HuH-7.5 (cell line): ENCODE measurements at regions not wholly inside any gene's neighbourhood (a gene's known extent, or its start where the extent isn't known, plus 50 kb on each side); places are given as distances from the start of the nearest gene placed in this dataset.
"Not testable (repeated sequence)": the region's sequence is repeated elsewhere in the genome, so short reads cannot be mapped to it uniquely, and the experiment has no call there.

Experiments
- DNase-seq: peaks from one replicate; pipeline ENCODE4 v3.0.0; 2011; ENCODE audit warnings: low spot score

DNA sequence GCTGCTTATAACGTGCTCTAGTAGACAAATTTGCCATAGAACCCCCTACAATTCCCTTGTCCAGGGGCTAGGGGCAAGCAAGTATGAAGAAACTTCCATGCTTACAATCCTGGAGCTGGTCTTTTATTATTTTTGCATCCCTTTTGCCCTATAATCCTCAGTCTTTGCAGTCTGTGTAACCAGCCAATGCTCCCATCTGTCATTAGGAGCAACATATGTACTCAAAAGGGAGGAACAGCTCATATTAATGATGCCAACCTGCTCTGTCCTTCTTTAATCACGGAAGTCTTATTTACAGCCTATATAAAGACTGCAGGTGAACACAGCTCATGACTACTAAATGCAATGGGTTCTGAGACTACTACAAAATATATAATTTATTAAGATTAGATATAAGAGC, 263.3 kb downstream of the ZIC1 start:
- no peak for DNase-seq

- DNase-seq, result no peak
Observed at GRCh38 chr3:147675761-147676160, 266.6 kb downstream of the ZIC1 start.

DNA sequence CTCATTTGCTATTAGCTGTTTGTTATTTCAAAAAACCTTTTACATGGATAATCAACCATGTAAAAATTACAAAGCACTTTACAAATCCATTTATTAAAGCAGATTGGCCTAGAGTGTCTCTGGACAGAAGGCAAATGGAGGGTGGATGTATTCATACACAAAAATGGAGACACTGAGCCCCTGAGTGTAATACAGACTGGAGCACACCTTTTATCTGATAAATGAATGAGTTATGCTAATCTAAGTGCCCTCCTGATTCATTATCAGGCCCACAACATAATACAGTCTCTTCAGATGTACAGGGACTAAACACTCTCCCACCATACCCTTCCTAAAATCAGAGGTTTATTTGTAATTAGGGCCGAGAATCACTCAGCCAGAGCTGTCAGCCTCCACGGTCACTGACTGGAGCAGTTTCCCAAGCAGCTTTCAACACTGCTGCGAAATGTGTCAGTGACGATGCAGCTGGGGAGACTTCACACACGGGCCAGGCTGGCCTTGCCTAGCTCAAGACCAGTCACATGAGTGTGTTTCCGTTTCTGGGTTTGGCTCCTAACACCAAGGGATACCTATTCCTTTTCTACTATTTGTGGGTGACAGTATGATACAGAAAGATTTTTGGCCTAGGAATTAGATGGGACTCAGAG, 271.8 kb downstream of the ZIC1 start:
- DNase-seq, result no peak

- DNase-seq, result no peak
Observed at GRCh38 chr3:147688868-147689267, 279.7 kb downstream of the ZIC1 start.

GRCh38 chr3:147699175-147699838, 290.1 kb downstream of the ZIC1 start:
- DNase-seq, result no peak

DNA sequence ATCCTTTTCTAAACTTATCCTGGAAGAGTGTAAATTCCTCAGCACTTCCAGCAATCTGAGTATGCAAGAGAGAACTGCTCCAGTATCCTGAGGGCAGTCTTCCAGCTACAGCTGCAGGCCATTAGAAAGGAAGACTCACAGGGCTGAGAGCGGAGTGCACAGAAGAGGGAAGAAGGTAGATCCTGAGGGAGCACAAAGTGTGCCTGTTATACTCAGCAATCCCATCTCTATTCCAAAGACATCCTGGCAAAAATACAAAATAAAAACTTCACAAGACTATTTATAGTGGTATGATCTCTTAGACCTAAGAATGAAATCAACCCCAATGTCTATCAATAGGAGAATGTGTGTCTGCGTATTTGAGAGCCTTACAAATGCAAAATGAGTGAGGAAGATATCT, 292.0 kb downstream of the ZIC1 start:
- no peak for DNase-seq

GRCh38 chr3:147702509-147702908, 293.3 kb downstream of the ZIC1 start:
- no peak for DNase-seq

DNA sequence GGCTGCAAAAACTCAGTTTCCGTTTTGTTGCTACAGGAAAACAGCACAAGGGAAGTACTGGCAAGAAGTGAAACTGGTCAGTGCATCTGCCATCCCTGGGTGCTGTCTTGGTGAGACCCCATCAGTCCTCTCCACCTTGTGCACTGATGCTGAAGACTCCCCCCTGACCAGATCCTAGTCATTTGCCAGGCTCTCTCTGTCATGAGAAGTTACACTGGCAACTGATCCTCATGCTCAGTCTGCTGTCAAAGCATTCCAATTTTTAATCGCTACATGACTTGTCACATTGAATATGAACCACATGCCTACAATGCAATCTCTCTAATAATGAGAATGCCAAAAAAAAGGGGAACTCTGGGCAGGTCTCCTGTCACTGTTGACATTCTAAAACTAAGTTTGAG, 296.5 kb downstream of the ZIC1 start:
- no peak for DNase-seq

- not testable (repeated sequence) for DNase-seq
Observed at GRCh38 chr3:147710753-147711152, 301.6 kb downstream of the ZIC1 start.

GRCh38 chr3:147712357-147712756, 303.2 kb downstream of the ZIC1 start:
- no peak for DNase-seq

- DNase-seq, result not testable (repeated sequence)
Observed at GRCh38 chr3:147712758-147713157, 303.6 kb downstream of the ZIC1 start.

DNA sequence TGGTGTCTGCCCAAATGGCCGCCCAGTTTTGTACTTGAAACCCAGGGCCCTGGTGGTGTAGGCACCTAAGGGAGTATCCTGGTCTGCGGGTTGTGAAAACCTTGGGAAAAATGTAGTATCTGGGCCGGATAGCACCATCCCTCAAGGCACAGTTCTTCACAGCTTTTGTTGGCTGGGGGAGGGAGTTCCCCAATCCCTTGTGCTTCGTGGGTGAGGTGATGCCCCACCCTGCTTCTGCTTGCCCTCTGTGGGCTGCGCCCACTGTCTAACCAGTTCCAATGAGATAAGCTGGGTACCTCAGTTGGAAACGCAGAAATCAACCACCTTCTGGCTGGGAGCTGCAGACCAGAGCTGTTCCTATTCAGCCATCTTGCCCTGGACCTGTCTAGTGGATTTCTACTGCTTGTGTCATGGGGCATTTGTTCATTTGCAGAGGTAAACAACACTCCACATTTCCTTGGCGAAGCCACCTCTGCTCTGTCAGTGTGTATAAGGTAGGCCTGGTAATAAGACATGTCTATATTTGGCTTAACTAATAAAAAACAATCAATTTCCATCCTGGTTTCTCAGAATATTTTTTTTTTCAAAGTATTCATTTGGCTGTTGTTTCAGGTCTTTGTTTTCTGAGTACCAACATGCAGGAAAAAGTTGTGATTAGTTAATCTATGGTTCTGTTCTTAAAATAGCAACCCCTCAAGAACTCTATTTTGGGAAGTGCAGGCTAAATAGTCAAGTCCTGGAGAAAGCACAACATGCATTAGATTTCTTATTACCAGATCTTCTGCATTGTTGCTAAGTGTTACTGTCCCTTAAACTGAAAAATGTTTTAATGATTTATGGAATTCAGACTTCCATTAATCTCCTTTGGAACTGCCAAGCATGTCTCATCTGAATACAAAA, 304.3 kb downstream of the ZIC1 start:
- DNase-seq, result no peak

GRCh38 chr3:147729641-147730040, 320.5 kb downstream of the ZIC1 start:
- no peak for DNase-seq

- DNase-seq, result no peak
Observed at GRCh38 chr3:147730284-147730683, 321.1 kb downstream of the ZIC1 start.

DNA sequence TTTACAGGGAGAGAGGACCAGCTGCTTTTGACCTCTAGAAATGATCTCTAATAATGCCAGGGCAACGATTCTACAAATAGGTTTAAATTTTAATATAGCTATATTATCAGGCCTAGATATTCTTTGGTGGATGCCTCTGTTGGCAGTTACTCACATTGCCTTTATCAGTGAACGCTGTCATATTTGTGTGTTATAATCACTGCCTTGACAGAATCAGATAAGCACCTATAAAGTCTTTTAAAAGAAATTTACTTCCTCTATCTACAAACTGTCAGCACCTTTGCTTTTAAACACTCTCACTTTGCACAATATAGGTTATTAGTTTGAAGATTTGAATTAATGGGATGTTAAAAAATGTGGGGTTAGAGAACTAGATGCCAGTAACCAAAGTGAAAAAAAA, 324.1 kb downstream of the ZIC1 start:
- DNase-seq, result no peak

DNA sequence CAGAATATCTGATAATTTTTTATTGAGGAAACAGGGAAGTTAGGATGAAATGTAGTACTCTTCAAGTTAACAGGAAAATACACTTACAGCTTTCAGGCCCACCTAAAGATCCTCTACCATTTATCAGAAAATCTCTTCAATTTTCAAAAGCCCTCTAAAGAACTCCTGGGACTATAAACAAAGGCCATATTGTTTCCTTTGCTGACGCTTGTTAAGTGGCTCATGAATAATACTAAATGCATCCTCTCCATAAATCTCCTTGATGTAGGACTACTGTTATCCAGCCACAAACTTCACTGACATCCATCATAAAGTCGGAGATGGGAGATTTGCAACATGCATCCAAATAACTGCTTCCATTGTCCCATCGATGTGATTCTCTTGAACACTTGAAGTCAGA, 326.5 kb downstream of the ZIC1 start:
- no peak for DNase-seq

DNA sequence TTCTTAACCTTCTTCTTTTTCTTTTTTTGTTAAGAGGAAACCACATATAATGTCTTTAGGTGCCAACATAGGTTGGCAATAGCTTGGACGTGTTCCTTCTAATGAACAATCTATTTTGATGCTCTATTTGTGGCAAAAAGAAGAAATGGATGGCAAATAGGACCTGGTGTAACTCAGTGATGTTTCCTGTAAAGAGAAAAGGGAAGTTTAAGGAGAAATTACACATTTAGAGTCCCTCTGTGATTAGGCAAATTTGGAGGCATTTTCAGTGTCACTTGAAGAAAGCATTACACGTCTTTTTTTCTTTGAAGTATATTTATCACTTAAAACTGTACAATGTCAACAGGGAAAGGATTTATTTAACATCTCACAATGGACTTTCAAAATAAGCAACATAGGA, 327.1 kb downstream of the ZIC1 start:
- no peak for DNase-seq

DNA sequence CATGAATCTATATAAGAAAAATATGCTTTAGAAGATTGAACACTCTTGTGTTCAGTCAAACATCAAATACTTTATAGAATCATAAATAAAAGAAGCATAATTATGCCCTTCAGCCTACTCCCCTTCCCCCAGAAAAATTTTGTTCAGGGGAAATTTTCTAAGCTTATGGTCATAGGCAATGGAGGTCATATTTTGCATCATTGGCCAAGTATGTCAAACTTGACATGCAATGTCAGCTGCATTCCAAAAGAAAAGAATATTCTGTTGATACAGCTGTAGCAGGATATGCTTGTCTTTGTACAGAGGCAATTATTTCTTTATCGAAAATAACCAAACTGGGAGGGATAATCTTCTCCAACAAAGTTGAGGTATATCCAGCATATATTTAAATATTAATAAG, 328.2 kb downstream of the ZIC1 start:
- no peak for DNase-seq

- DNase-seq, result no peak
Observed at GRCh38 chr3:147740928-147741327, 331.8 kb downstream of the ZIC1 start.

DNA sequence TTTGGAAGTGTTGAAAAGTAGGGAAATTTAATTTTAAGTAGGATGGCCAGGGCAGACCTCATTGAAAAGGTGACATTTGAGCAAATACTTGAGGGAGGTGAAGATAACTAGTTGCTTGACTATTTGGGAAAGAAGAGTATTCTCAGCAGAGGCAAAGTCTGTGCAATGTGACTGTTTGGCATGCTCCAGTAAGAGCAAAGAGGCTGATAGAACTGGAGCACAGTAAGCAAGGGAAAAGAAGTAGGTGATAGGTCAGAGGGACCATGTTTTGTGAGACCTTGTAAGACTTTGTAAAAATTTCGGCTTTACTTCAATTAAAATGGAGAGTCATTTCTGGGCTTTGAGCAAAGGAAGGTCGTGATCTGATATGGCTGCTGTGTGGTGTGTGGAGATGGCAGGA, 335.8 kb downstream of the ZIC1 start:
- no peak for DNase-seq

DNA sequence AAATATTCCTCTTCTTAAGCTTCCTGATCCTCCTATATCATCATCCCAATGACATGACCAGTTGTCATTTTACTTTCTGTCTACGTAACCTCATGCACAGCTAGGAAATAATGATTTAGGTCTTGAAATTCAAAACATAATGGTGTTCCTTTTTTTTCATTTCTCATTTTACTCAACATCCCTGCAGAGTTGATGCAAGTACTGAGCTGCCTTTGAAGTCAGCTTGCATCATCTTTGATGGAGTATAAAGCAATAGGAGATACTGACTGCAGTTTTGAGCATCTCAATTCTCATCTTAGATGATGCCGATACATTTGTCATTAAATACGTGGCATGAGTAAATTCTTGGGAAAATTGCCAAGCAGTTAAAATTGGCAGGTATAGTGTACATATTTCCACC, 346.1 kb downstream of the ZIC1 start:
- DNase-seq, result no peak

- DNase-seq, result no peak
Observed at GRCh38 chr3:147756476-147756875, 347.3 kb downstream of the ZIC1 start.

DNA sequence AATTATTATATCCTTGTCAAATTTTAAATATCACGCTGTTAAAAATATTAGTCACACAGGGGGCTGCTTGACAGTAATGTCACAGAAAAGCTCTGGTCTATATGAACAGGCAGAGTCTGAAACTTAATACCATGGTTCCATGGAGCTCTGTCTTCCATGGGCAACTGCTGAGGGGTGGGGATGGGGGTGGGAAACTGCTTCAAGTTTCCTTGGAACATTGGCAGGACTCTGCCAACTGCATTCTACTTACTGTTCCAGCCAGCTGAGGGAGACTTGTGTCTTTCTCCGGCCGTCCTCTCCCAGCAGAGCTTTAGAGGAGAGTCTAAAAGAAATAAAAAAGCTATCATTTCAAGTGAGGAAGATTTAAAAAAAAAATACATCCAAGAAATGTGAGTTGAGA, 348.7 kb downstream of the ZIC1 start:
- no peak for DNase-seq
